GM20000 (cell line): ENCODE measurements at regions not wholly inside any gene's neighbourhood (a gene's known extent, or its start where the extent isn't known, plus 50 kb on each side); places are given as distances from the start of the nearest gene placed in this dataset.
"Not testable (repeated sequence)": the region's sequence is repeated elsewhere in the genome, so short reads cannot be mapped to it uniquely, and the experiment has no call there.

ENCODE experiments used
- DNase-seq: peaks from one replicate; pipeline ENCODE4 v3.0.0; 2012; ENCODE audit warnings: low spot score
- CTCF ChIP-seq: IDR thresholded peaks from 2 replicates; pipeline ENCODE4 v1.5.1; 2012; ENCODE audit warnings: mild to moderate bottlenecking, control low read depth; ENCODE audit errors: extremely low read depth, missing control alignments

GRCh38 chr17:43345515-43345914, 53.3 kb upstream of the ARL4D start:
- DNase-seq: not testable (repeated sequence)

GRCh38 chr17:43344685-43345084, 54.1 kb upstream of the ARL4D start:
- TF ChIP-seq CTCF: no peak
- DNase-seq: no peak

- DNase-seq: no peak
- TF ChIP-seq CTCF: no peak
Observed at GRCh38 chr17:43342589-43342890, 56.3 kb upstream of the ARL4D start.

GRCh38 chr17:43341715-43342588, 56.8 kb upstream of the ARL4D start:
- no peak for DNase-seq
- no peak for TF ChIP-seq CTCF

- TF ChIP-seq CTCF: peak; percentile 71
- DNase-seq: no peak
Observed at GRCh38 chr17:43338886-43339516, 59.8 kb upstream of the ARL4D start.

- DNase-seq: no peak
Observed at GRCh38 chr17:43337684-43338428, 60.9 kb upstream of the ARL4D start.

More at GRCh38 chr17:43337684-43338428, 60.9 kb upstream of the ARL4D start:
- TF ChIP-seq CTCF: no peak
